Neural progenitor cell (in vitro differentiated cells): ENCODE measurements at regions not wholly inside any gene's neighbourhood (a gene's known extent, or its start where the extent isn't known, plus 50 kb on each side); places are given as distances from the start of the nearest gene placed in this dataset.

Experiments
- CTCF ChIP-seq: fragments of 200-600 bp; sonication (generic); IDR thresholded peaks from 2 replicates; pipeline ENCODE4 v1.5.1; 2017; ENCODE audit warnings: antibody characterized with exemption, mild to moderate bottlenecking
- EZH2 ChIP-seq: fragments of 200-600 bp; sonication (generic); IDR thresholded peaks from 2 replicates; pipeline ENCODE4 v1.6.1; 2017; ENCODE audit warnings: antibody characterized with exemption, mild to moderate bottlenecking, moderate library complexity

- TF ChIP-seq EZH2 = no peak
- no peak for TF ChIP-seq CTCF
Measured at GRCh38 chr6:67884442-67884841, 750.6 kb upstream of the ADGRB3 start.
